IMR-90 (cell line): ENCODE measurements at regions not wholly inside any gene's neighbourhood (a gene's known extent, or its start where the extent isn't known, plus 50 kb on each side); places are given as distances from the start of the nearest gene placed in this dataset.

Experiments used
- ATAC-seq: fragments of 200-7000 bp; cut with Tn5 transposase; 2 replicates; pipeline ENCODE4 v1.9.1; 2020; ENCODE audit warnings: low read depth, mild to moderate bottlenecking, moderate library complexity
- BruUV-seq: library from RNA; stranded (reverse); fragments of 400-500 nt; replicated peaks from 2 replicates; lab custom pipeline; 2021; lab: Mats Ljungman, UMichigan
- CTCF ChIA-PET: fragments of 300-600 bp; formaldehyde crosslinking; extraction: SDS; loops from one replicate; lab custom pipeline; 2021; ENCODE audit warnings: antibody characterized with exemption; lab: Yijun Ruan, JAX
- POLR2A ChIA-PET: fragments of 300-600 bp; sonication (Branson Sonifier 250); formaldehyde crosslinking; loops from one replicate; lab custom pipeline; 2022; ENCODE audit warnings: antibody characterized with exemption; ENCODE audit not compliant: unreplicated experiment; lab: Charles Lee
- DNase-seq: peaks from one replicate; pipeline ENCODE4 v3.0.0; 2013
- H2AFZ ChIP-seq: replicated peaks from 2 replicates; pipeline ENCODE3; 2013; ENCODE audit warnings: low read length, mild to moderate bottlenecking; ENCODE audit not compliant: poor library complexity
- H2AK5ac ChIP-seq: 2 replicates; pipeline ENCODE4 v1.6.1; 2013; ENCODE audit warnings: low read depth, low read length, inconsistent platforms
- H2AK9ac ChIP-seq: replicated peaks from 2 replicates; pipeline ENCODE3; 2013; ENCODE audit warnings: mild to moderate bottlenecking, low read depth, low read length, moderate library complexity; ENCODE audit not compliant: poor library complexity
- H2BK120ac ChIP-seq: 2 replicates; pipeline ENCODE4 v1.6.1; 2013; ENCODE audit warnings: low read depth, low read length, inconsistent platforms
- H2BK15ac ChIP-seq: 3 replicates; pipeline ENCODE4 v1.6.1; 2013; ENCODE audit warnings: low read depth, low read length, inconsistent platforms
- H2BK20ac ChIP-seq: 2 replicates; pipeline ENCODE4 v1.6.1; 2013; ENCODE audit warnings: low read depth, mild to moderate bottlenecking, inconsistent platforms, low read length, moderate library complexity
- H2BK5ac ChIP-seq: 2 replicates; pipeline ENCODE4 v1.6.1; 2013; ENCODE audit warnings: mild to moderate bottlenecking, low read depth, low read length, inconsistent platforms; ENCODE audit not compliant: poor library complexity, severe bottlenecking
- H3K14ac ChIP-seq: replicated peaks from 2 replicates; pipeline ENCODE4 v1.6.1; 2013; ENCODE audit warnings: low read depth, low read length, inconsistent platforms
- H3K18ac ChIP-seq: 2 replicates; pipeline ENCODE4 v1.6.1; 2013; ENCODE audit warnings: low read depth, low read length, control low read depth
- H3K23ac ChIP-seq: 2 replicates; pipeline ENCODE4 v1.6.1; 2013; ENCODE audit warnings: low read depth, low read length, inconsistent platforms
- H3K27ac ChIP-seq: 2 replicates; pipeline ENCODE4 v1.5.1; 2013; ENCODE audit warnings: mild to moderate bottlenecking, control low read depth, low read length; ENCODE audit not compliant: insufficient read depth
- H3K27me3 ChIP-seq: 2 replicates; pipeline ENCODE4 v1.6.1; 2013; ENCODE audit warnings: low read length; ENCODE audit not compliant: control insufficient read depth, insufficient read depth
- H3K36me3 ChIP-seq: 2 replicates; pipeline ENCODE4 v1.6.1; 2013; ENCODE audit warnings: low read length, mixed read lengths; ENCODE audit not compliant: control insufficient read depth, insufficient read depth
- H3K4ac ChIP-seq: 2 replicates; pipeline ENCODE4 v1.6.1; 2013; ENCODE audit warnings: low read depth, low read length, inconsistent platforms
- H3K4me1 ChIP-seq: 2 replicates; pipeline ENCODE4 v1.6.1; 2013; ENCODE audit warnings: low read length, mixed read lengths; ENCODE audit not compliant: control insufficient read depth, insufficient read depth
- H3K4me2 ChIP-seq: 2 replicates; pipeline ENCODE4 v1.6.1; 2013; ENCODE audit warnings: low read depth, mild to moderate bottlenecking, control low read depth, low read length, moderate library complexity
- H3K4me3 ChIP-seq: 2 replicates; pipeline ENCODE4 v1.5.1; 2013; ENCODE audit warnings: low read depth, mild to moderate bottlenecking, control low read depth, low read length, moderate library complexity; ENCODE audit not compliant: insufficient read depth
- H3K56ac ChIP-seq: 2 replicates; pipeline ENCODE4 v1.6.1; 2013; ENCODE audit warnings: low read length, inconsistent platforms; ENCODE audit not compliant: insufficient read depth; ENCODE audit errors: extremely low read depth
- H3K79me1 ChIP-seq, 2 experiments: 2 replicates each; pipeline ENCODE4 v1.6.1; 2013; ENCODE audit warnings: low read length in 2 of 2, inconsistent platforms in 1 of 2, low read depth in 1 of 2
- H3K9ac ChIP-seq: 2 replicates; pipeline ENCODE4 v1.6.1; 2013; ENCODE audit warnings: low read depth, low read length, control low read depth
- H3K9me1 ChIP-seq: 2 replicates; pipeline ENCODE4 v1.6.1; 2013; ENCODE audit warnings: low read length, inconsistent platforms; ENCODE audit not compliant: insufficient read depth
- H3K9me3 ChIP-seq: 2 replicates; pipeline ENCODE4 v1.6.1; 2013; ENCODE audit warnings: low read length; ENCODE audit not compliant: control insufficient read depth, insufficient read depth
- H4K20me1 ChIP-seq: 2 replicates; pipeline ENCODE4 v1.6.1; 2013; ENCODE audit warnings: low read length, inconsistent platforms; ENCODE audit not compliant: insufficient read depth
- H4K5ac ChIP-seq: 2 replicates; pipeline ENCODE4 v1.6.1; 2013; ENCODE audit warnings: mild to moderate bottlenecking, low read depth, low read length, control low read depth
- H4K8ac ChIP-seq, 2 experiments: 2 replicates each; pipeline ENCODE4 v1.6.1; 2013; ENCODE audit warnings: low read depth in 2 of 2, low read length in 2 of 2, control low read depth in 1 of 2, inconsistent platforms in 1 of 2
- H4K91ac ChIP-seq: 2 replicates; pipeline ENCODE4 v1.6.1; 2013; ENCODE audit warnings: low read depth, low read length, inconsistent platforms; ENCODE audit not compliant: insufficient read depth
- BHLHE40 ChIP-seq: fragments of 150-350 bp; IDR thresholded peaks from 2 replicates; pipeline ENCODE4 v1.6.1; 2016; ENCODE audit warnings: mild to moderate bottlenecking, low read depth, low read length
- CEBPB ChIP-seq: IDR thresholded peaks from 2 replicates; pipeline ENCODE4 v1.6.1; 2012; ENCODE audit warnings: low read depth, low read length, improper control_type of control experiment
- MAFK ChIP-seq: IDR thresholded peaks from 2 replicates; pipeline ENCODE4 v1.6.1; 2012; ENCODE audit warnings: low read depth, low read length, improper control_type of control experiment
- RAD21 ChIP-seq: IDR thresholded peaks from 2 replicates; pipeline ENCODE4 v1.6.1; 2012; ENCODE audit warnings: low read length, improper control_type of control experiment
- RFX5 ChIP-seq: IDR thresholded peaks from 2 replicates; pipeline ENCODE4 v1.8.0; 2012; ENCODE audit warnings: low read depth, mild to moderate bottlenecking, low read length, moderate library complexity
- WGBS, 2 experiments: methylation state at CpG; one replicate each; pipeline versions ENCODE4 v1.1.5 to v1.1.7; 2013; ENCODE audit warnings: missing lambda C conversion rate in 2 of 2; ENCODE audit not compliant: insufficient read length in 1 of 2; ENCODE audit errors: extremely low coverage in 2 of 2; 5-methylcytosine and 5-hydroxymethylcytosine counted together
- dilution Hi-C: fragments of 300-500 bp; cut with HindIII; formaldehyde crosslinking; loops from one replicate; pipeline ENCODE4 v1.14.3; 2018; ENCODE audit warnings: low sequenced_read_pairs; ENCODE audit not compliant: unreplicated experiment
- in situ Hi-C: fragments of 300-500 bp; cut with MboI; formaldehyde crosslinking; loops from 3 replicates; pipeline ENCODE4 v1.14.3; 2019; ENCODE audit warnings: low sequenced_read_pairs, inconsistent platforms, mixed read lengths
- intact Hi-C: fragments of 100-400 bp; cut with micrococcal nuclease; formaldehyde crosslinking; loops from 2 replicates; pipeline ENCODE4 v1.10.0; 2022
- TF ChIP-seq, protein P1 (sequence below): conservative IDR thresholded peaks from 2 replicates; pipeline ENCODE4 v1.5.1; 2012; ENCODE audit warnings: mild to moderate bottlenecking, low read depth, low read length, improper control_type of control experiment

DNA sequence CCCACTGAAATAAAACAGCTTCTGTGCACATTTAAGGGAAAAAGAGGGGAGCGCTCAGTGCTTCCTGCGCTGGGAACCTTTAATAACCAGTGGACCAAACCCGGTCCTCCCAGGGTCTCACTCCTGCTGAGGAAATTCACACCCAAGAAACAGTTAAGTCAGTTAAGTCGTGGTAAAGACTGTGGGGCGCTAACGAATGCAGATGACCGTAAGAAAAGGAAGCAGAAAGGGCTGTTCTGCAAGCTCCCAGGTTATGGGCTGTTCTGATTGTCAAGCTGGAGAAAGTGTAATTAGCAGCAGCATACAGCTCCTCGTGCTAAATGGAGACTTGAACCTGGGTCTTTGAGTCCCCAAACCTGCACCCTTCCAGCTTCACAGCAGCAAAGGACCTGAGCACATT lies 536.6 kb downstream of the NPHP4 start:
- H3K27me3 ChIP-seq: no peaks in the 10 kb centered on the region
- no peak overlapping the region for H3K14ac ChIP-seq
- H3K4me3 ChIP-seq: no peak overlapping the region
- no peak overlapping the region for H4K91ac ChIP-seq
- H2BK15ac ChIP-seq: no peak overlapping the region
- no peak overlapping the region for H3K4ac ChIP-seq
- POLR2A ChIA-PET: no interaction called here
- H3K23ac ChIP-seq: no peak overlapping the region
- no peak overlapping the region for H2AK5ac ChIP-seq
- no peak overlapping the region for H3K18ac ChIP-seq
- H4K20me1 ChIP-seq: no peaks in the 10 kb centered on the region
- H2AK9ac ChIP-seq: no peak overlapping the region
- H2BK20ac ChIP-seq: no peak overlapping the region
- H3K27ac ChIP-seq: no peak overlapping the region
- H3K36me3 ChIP-seq: no peaks in the 10 kb centered on the region
- dilution Hi-C loops (no loop called here), intact Hi-C loops (no loop called here), in situ Hi-C loops (no loop called here)
- H3K9me1 ChIP-seq: no peaks in the 10 kb centered on the region
- no peaks in the 10 kb centered on the region for H3K79me1 ChIP-seq
- H4K5ac ChIP-seq: no peak overlapping the region
- ATAC-seq (no peak), DNase-seq (no peak)
- no peak overlapping the region for H4K8ac ChIP-seq
- no peak overlapping the region for H3K4me2 ChIP-seq
- no peak overlapping the region for H2BK5ac ChIP-seq
- no peak overlapping the region for H3K9ac ChIP-seq
- no peak overlapping the region for H3K56ac ChIP-seq
- H2AFZ ChIP-seq: no peak overlapping the region
- H2BK120ac ChIP-seq: no peak overlapping the region
- CTCF ChIA-PET: no interaction called here
- no peaks in the 10 kb centered on the region for H3K4me1 ChIP-seq
- BruUV-seq: no TSS peak
- H3K9me3 ChIP-seq: peaks cover 44% of the 10 kb centered on the region
- 6% methylated on average over 3 of the region's 8 CpGs; no CpG with 5 or more reads in 1 of the 2 experiments for WGBS, 2 experiments
- no peak for TF ChIP-seq RFX5
- TF ChIP-seq MAFK: no peak
- TF ChIP-seq, protein P1, sequence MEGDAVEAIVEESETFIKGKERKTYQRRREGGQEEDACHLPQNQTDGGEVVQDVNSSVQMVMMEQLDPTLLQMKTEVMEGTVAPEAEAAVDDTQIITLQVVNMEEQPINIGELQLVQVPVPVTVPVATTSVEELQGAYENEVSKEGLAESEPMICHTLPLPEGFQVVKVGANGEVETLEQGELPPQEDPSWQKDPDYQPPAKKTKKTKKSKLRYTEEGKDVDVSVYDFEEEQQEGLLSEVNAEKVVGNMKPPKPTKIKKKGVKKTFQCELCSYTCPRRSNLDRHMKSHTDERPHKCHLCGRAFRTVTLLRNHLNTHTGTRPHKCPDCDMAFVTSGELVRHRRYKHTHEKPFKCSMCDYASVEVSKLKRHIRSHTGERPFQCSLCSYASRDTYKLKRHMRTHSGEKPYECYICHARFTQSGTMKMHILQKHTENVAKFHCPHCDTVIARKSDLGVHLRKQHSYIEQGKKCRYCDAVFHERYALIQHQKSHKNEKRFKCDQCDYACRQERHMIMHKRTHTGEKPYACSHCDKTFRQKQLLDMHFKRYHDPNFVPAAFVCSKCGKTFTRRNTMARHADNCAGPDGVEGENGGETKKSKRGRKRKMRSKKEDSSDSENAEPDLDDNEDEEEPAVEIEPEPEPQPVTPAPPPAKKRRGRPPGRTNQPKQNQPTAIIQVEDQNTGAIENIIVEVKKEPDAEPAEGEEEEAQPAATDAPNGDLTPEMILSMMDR: no peak
- TF ChIP-seq RAD21: no peak
- no peak for TF ChIP-seq CEBPB
- no peak for TF ChIP-seq BHLHE40
